Activated naive CD4-positive, alpha-beta T cell (primary cell): ENCODE measurements at regions not wholly inside any gene's neighbourhood (a gene's known extent, or its start where the extent isn't known, plus 50 kb on each side); places are given as distances from the start of the nearest gene placed in this dataset.

Experiments used
- DNase-seq, 4 experiments: peaks; one replicate each; lab custom pipeline; 2025; lab: John Stamatoyannopoulos, UW

GRCh38 chr2:120881981-120882788, 146.5 kb downstream of the GLI2 start:
- DNase-seq = no peak

- DNase-seq = no peak
Measured at GRCh38 chr2:120883607-120884440, 148.2 kb downstream of the GLI2 start.

GRCh38 chr2:120884472-120885290, 149.0 kb downstream of the GLI2 start:
- DNase-seq = no peak

- no peak for DNase-seq
Measured at GRCh38 chr2:120885321-120885720, 149.7 kb downstream of the GLI2 start.

GRCh38 chr2:120885749-120886148, 150.1 kb downstream of the GLI2 start:
- DNase-seq = no peak

GRCh38 chr2:120886534-120887319, 151.1 kb downstream of the GLI2 start:
- DNase-seq = no peak

- DNase-seq = no peak
Measured at GRCh38 chr2:120887320-120887697, 151.6 kb downstream of the GLI2 start.

GRCh38 chr2:120887741-120888231, 152.1 kb downstream of the GLI2 start:
- DNase-seq = no peak

GRCh38 chr2:120888851-120889250, 153.2 kb downstream of the GLI2 start:
- no peak for DNase-seq

GRCh38 chr2:120889936-120890335, 154.3 kb downstream of the GLI2 start:
- no peak for DNase-seq

GRCh38 chr2:120890566-120891360, 155.1 kb downstream of the GLI2 start:
- DNase-seq = no peak

- no peak for DNase-seq
Measured at GRCh38 chr2:120892271-120892966, 156.8 kb downstream of the GLI2 start.

- DNase-seq = no peak
Measured at GRCh38 chr2:120892967-120893667, 157.4 kb downstream of the GLI2 start.

- DNase-seq = no peak
Measured at GRCh38 chr2:120893811-120894584, 158.3 kb downstream of the GLI2 start.

- DNase-seq = no peak
Measured at GRCh38 chr2:120894966-120895365, 159.3 kb downstream of the GLI2 start.

GRCh38 chr2:120896126-120896525, 160.5 kb downstream of the GLI2 start:
- DNase-seq = no peak

GRCh38 chr2:120896901-120897300, 161.2 kb downstream of the GLI2 start:
- no peak for DNase-seq

GRCh38 chr2:120897399-120897798, 161.7 kb downstream of the GLI2 start:
- DNase-seq = no peak
